ENCODE measurements at regions not wholly inside any gene's neighbourhood (a gene's known extent, or its start where the extent isn't known, plus 50 kb on each side); places are given as distances from the start of the nearest gene placed in this dataset.

GRCh38 chr17:77610518-77610893 lies 348.0 kb upstream of the TNRC6C start:
- TF ChIP-seq CTCF (conservative IDR thresholded peaks at IDR 0.05; ENCODE audit: low read depth, low read length) = no peak
- H3K4me3 ChIP-seq (ENCODE audit: low read length) = no peak overlapping the region
- no peak for DNase-seq (ENCODE audit: low read depth)

- DNase-seq (ENCODE audit: low read depth) = no peak
- no peak for TF ChIP-seq CTCF (conservative IDR thresholded peaks at IDR 0.05; ENCODE audit: low read depth, low read length)
- no peak overlapping the region for H3K4me3 ChIP-seq (ENCODE audit: low read length)
Observed at GRCh38 chr17:77610972-77611521, 347.5 kb upstream of the TNRC6C start.

GRCh38 chr17:77611791-77612502 lies 346.6 kb upstream of the TNRC6C start:
- no peak overlapping the region for H3K4me3 ChIP-seq (ENCODE audit: low read length)
- no peak for DNase-seq (ENCODE audit: low read depth)
- TF ChIP-seq CTCF (conservative IDR thresholded peaks at IDR 0.05; ENCODE audit: low read depth, low read length) = no peak

DNA sequence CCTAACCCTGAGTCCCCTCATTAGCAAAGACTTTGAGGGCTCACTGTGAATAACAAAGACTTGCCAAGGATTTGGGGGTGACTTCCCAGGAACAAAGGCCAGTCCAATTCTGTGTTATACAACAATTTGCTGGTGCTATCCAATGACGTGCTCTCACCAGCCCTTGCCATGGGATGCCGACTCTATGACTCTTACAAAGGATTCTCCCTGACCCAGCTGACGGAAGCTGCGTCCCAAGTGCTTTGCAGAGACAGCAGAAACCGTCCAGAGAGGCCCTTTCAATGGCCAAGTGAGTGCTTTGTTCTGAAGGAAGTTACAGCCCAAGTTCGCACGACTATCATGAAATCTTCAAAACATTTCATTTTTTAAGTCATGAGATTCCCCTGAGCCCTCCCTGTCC lies 345.3 kb upstream of the TNRC6C start:
- no peak for TF ChIP-seq CTCF (conservative IDR thresholded peaks at IDR 0.05; ENCODE audit: low read depth, low read length)
- H3K4me3 ChIP-seq (ENCODE audit: low read length) = no peak overlapping the region
- no peak for DNase-seq (ENCODE audit: low read depth)

DNA sequence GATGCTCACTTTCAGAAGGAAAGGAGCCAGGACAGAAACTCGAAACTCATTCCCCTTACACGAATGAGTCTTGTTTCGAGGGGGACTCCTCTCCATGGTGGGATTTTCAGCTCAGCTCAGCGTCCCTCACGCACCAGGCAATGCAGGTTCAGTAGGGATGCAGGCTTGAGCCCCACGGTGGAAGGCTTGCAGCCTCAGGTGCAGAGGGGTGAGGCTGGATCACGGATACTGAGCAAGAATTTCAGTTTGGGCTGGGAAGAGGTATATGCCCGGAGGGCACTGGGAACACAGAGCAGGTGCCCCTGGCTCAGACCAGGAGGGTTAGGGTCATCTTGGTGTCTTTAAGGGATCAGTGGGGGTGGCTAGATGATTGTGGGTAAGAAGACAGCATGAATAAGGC lies 344.9 kb upstream of the TNRC6C start:
- no peak overlapping the region for H3K4me3 ChIP-seq (ENCODE audit: low read length)
- no peak for DNase-seq (ENCODE audit: low read depth)
- TF ChIP-seq CTCF (conservative IDR thresholded peaks at IDR 0.05; ENCODE audit: low read depth, low read length) = no peak

DNA sequence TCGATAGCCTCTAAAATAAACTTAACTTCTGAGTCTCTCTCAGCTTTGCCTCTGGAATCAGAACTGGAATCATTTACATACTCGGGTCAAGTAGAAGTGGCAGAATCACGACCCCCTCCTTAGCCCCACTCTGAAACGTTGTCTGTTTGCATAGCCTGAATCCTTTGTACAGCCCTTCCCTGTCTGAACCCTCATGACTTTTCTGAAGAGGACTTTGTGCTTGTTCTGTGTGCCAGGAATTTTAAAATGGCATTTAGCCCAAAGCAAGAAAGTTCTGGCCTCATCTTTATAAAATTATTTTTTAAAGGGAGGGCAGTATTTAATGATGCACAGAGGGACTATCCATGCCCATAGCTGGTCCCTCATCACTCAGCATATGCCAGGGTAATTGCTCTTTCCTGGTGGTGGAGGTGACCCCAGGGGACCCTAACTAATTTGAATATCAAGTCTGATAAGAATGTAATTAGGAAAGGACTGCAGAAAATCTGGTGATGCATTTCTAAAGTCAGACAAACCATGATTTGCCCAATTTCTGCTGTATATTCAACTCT lies 342.7 kb upstream of the TNRC6C start:
- no peak for TF ChIP-seq CTCF (conservative IDR thresholded peaks at IDR 0.05; ENCODE audit: low read depth, low read length)
- DNase-seq (ENCODE audit: low read depth) = no peak
- H3K4me3 ChIP-seq (ENCODE audit: low read length) = no peak overlapping the region

GRCh38 chr17:77616254-77616731 lies 342.2 kb upstream of the TNRC6C start:
- no peak for DNase-seq (ENCODE audit: low read depth)
- no peak for TF ChIP-seq CTCF (conservative IDR thresholded peaks at IDR 0.05; ENCODE audit: low read depth, low read length)
- no peak overlapping the region for H3K4me3 ChIP-seq (ENCODE audit: low read length)
